ENCODE measurements at regions not wholly inside any gene's neighbourhood (a gene's known extent, or its start where the extent isn't known, plus 50 kb on each side); places are given as distances from the start of the nearest gene placed in this dataset.
A peak's percentile ranks its signal among the peaks of the same experiment; 100 is the strongest.

DNA sequence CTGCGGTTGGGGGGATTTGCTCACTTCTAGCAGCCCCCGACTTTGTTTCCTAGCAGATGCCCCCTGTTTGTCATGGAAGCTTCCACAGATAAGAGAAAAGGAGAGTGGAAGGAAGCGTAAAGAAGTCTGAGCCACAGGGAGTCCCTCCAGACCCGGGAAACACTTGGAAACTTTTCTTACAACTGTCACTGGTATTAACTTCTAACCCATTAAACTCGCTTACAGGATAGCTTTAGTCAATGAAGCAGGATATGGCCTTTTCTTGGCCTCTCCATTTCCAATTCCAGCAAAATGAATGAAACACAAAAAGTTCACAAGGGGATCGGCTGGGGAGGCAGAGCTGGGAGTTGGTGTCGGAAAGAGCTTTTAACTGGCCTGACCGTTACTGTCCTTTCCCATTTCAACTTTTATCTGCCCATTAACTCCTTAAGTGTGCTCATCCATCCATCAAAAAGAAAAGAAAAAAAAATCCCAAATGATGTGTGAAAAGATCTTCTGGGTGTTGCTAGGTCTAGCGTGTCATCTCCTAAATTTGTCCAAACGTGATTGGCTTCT lies 231.9 kb upstream of the ARGLU1 start:
- no peak overlapping the region for H3K27ac Mint-ChIP-seq
- no peak overlapping the region for H3K4me3 Mint-ChIP-seq (ENCODE audit: low read depth)
- TF ChIP-seq, protein P1, sequence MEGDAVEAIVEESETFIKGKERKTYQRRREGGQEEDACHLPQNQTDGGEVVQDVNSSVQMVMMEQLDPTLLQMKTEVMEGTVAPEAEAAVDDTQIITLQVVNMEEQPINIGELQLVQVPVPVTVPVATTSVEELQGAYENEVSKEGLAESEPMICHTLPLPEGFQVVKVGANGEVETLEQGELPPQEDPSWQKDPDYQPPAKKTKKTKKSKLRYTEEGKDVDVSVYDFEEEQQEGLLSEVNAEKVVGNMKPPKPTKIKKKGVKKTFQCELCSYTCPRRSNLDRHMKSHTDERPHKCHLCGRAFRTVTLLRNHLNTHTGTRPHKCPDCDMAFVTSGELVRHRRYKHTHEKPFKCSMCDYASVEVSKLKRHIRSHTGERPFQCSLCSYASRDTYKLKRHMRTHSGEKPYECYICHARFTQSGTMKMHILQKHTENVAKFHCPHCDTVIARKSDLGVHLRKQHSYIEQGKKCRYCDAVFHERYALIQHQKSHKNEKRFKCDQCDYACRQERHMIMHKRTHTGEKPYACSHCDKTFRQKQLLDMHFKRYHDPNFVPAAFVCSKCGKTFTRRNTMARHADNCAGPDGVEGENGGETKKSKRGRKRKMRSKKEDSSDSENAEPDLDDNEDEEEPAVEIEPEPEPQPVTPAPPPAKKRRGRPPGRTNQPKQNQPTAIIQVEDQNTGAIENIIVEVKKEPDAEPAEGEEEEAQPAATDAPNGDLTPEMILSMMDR (IDR thresholded peaks at IDR 0.05; ENCODE audit: unreplicated experiment) = no peak
- H3K27me3 Mint-ChIP-seq = peaks cover 44% of the 10 kb centered on the region
- no peaks in the 10 kb centered on the region for H3K36me3 Mint-ChIP-seq (ENCODE audit: insufficient read depth)
- H3K4me1 Mint-ChIP-seq (ENCODE audit: low read depth) = peaks cover 11% of the 10 kb centered on the region
- no peak for DNase-seq (ENCODE audit: low spot score, unreplicated experiment)
- H3K9me3 Mint-ChIP-seq (ENCODE audit: low read depth) = no peaks in the 10 kb centered on the region

DNA sequence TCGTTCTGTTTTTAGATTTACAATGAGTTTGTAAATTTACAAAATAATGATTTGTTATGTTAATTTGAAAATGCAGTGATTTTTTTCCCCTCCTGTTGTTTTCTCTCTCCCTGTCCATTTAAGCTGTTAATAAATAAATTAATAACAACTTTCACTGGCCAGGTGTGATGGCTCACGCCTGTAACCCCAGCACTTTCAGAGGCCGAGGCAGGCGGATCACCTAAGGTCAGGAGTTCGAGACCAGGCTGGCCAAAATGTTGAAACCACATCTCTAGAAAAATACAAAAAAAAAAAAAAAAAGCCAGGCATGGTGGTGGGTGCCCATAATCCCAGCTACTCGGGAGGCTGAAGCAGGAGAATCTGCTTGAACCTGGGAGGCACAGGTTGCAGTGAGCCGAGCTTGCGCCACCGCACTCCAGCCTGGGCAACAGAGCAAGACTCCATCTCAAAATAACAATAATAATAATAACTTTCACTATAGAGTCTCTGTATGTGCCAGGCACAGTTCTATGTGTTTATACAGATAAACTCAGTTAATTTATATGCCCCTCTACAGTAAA lies 229.2 kb upstream of the ARGLU1 start:
- H3K36me3 Mint-ChIP-seq (ENCODE audit: insufficient read depth) = no peaks in the 10 kb centered on the region
- TF ChIP-seq, protein P1 (IDR thresholded peaks at IDR 0.05; ENCODE audit: unreplicated experiment) = no peak
- no peaks in the 10 kb centered on the region for H3K9me3 Mint-ChIP-seq (ENCODE audit: low read depth)
- no peak overlapping the region for H3K27ac Mint-ChIP-seq
- peaks cover 14% of the 10 kb centered on the region for H3K4me1 Mint-ChIP-seq (ENCODE audit: low read depth)
- peaks cover 44% of the 10 kb centered on the region for H3K27me3 Mint-ChIP-seq
- no peak overlapping the region for H3K4me3 Mint-ChIP-seq (ENCODE audit: low read depth)
- DNase-seq (ENCODE audit: low spot score, unreplicated experiment) = no peak

DNA sequence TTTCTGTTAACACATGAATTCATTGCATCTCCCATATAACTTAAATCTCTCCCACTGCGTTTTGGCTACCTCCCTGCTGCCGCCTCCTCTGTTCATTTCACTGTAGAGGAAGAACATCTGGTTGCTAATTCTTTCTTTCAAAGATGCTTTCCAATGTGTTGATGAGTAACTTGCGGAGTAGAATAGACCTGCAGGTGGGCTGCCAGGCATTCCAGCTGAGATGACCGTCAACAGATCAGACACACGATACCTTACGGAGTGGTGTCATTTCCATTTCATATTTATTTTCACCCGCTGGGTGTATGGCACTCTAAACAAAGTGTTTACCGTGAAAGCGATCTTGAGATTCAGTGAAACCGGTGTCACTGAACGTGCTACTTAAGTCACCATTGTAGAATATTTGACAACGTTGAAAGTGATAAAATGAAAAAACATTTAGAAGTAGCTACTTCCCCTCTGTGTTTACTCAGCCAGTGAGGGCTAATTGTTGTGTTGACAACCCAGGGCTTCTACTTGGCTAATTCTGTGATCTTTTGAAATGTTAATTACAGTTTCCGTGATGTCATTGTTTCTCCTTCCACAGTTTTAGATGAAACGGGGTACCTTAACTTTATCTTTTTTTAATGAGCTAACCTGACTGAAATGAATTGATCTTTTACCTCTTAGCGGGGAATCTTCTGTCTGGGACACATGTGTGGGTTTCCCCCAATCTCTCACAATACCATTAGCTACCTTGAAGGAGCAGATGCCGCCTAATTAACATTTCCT lies 228.5 kb upstream of the ARGLU1 start:
- no peak overlapping the region for H3K27ac Mint-ChIP-seq
- no peak for DNase-seq (ENCODE audit: low spot score, unreplicated experiment)
- peaks cover 42% of the 10 kb centered on the region for H3K27me3 Mint-ChIP-seq

DNA sequence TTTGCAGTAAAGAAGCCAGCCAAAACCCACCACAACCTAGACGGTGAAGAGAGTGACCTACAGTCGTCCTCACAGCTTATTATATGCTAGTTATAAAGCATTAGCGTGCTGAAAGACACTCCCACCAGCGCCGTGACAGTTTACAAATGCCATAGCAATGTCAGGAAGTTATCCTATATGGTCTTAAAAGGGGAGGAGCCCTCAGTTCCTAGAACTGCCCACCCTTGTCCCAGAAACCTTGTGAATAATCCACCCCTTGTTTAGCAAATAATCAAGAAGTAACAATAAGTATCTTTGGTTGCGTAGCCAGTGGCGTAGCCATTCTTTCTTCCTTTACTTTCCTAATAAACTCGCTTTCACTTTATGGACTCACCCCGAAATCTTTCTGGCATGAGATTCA lies 227.9 kb upstream of the ARGLU1 start:
- Mint-ChIP-seq H3K36me3 (ENCODE audit: insufficient read depth) (no peaks in the 10 kb centered on the region), H3K9me3 (ENCODE audit: low read depth) (no peaks in the 10 kb centered on the region), H3K27me3 (peaks cover 42% of the 10 kb centered on the region), H3K4me3 (ENCODE audit: low read depth) (peak overlapping the region; percentile 18), H3K27ac (no peak overlapping the region), H3K4me1 (ENCODE audit: low read depth) (peaks cover 16% of the 10 kb centered on the region)
- DNase-seq (ENCODE audit: low spot score, unreplicated experiment) = no peak
- TF ChIP-seq, protein P1 (IDR thresholded peaks at IDR 0.05; ENCODE audit: unreplicated experiment) = no peak

More for the DNA sequence above, 228.5 kb upstream of the ARGLU1 start:
- TF ChIP-seq, protein P1 (IDR thresholded peaks at IDR 0.05; ENCODE audit: unreplicated experiment) = no peak
- H3K9me3 Mint-ChIP-seq (ENCODE audit: low read depth) = no peaks in the 10 kb centered on the region
- H3K36me3 Mint-ChIP-seq (ENCODE audit: insufficient read depth) = no peaks in the 10 kb centered on the region
- peaks cover 16% of the 10 kb centered on the region for H3K4me1 Mint-ChIP-seq (ENCODE audit: low read depth)
- H3K4me3 Mint-ChIP-seq (ENCODE audit: low read depth) = peak overlapping the region; percentile 18

DNA sequence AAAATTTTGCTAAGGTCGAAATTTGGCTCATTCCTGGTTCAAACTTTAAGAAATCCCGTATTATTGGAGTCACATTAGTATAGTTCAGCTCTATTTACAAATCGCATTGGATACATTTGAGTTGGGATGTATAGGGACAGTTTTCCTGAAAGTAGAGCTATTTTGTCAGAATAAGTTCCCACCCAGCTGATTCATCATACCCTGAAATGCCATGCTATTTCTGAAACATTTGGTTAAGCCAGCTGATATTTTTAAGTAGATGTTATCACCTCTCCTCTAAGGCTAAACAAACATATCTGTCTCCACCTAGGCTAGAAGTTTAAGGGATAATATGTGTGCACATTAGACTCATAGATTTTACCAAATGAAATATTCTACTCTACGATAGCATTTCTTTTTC lies 226.2 kb upstream of the ARGLU1 start:
- Mint-ChIP-seq H3K36me3 (ENCODE audit: insufficient read depth) (no peaks in the 10 kb centered on the region), H3K4me3 (ENCODE audit: low read depth) (no peak overlapping the region), H3K27ac (no peak overlapping the region), H3K4me1 (ENCODE audit: low read depth) (peaks cover 15% of the 10 kb centered on the region), H3K9me3 (ENCODE audit: low read depth) (no peaks in the 10 kb centered on the region), H3K27me3 (peaks cover 27% of the 10 kb centered on the region)
- no peak for DNase-seq (ENCODE audit: low spot score, unreplicated experiment)
- TF ChIP-seq, protein P1 (IDR thresholded peaks at IDR 0.05; ENCODE audit: unreplicated experiment) = no peak

All from progenitor cell of endocrine pancreas (in vitro differentiated cells).